ENCODE measurements at regions not wholly inside any gene's neighbourhood (a gene's known extent, or its start where the extent isn't known, plus 50 kb on each side); places are given as distances from the start of the nearest gene placed in this dataset.

DNA sequence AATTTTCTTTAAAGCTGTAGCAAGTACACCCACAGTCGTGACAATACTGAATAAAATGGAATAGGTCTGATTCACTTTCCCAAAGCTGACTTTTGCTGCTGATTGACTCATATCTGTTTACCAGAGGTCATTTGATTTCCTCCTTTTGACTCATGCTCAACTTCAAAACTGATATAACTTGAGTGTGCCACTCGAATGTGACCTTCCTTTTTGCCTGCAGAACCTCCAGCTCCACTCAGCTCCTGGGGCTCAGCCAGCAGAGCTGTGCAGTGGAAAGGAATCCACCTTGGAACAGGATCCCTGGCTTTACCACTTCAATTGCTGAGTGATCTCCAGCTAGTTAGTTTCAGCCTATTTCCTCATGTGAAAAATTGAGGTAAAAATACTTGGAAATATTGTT lies 84.1 kb downstream of the FEM1C start:
- TF ChIP-seq EP300 (IDR thresholded peaks at IDR 0.05), result peak in 1 of 2 donors; percentile 15
- TF ChIP-seq, protein P1, sequence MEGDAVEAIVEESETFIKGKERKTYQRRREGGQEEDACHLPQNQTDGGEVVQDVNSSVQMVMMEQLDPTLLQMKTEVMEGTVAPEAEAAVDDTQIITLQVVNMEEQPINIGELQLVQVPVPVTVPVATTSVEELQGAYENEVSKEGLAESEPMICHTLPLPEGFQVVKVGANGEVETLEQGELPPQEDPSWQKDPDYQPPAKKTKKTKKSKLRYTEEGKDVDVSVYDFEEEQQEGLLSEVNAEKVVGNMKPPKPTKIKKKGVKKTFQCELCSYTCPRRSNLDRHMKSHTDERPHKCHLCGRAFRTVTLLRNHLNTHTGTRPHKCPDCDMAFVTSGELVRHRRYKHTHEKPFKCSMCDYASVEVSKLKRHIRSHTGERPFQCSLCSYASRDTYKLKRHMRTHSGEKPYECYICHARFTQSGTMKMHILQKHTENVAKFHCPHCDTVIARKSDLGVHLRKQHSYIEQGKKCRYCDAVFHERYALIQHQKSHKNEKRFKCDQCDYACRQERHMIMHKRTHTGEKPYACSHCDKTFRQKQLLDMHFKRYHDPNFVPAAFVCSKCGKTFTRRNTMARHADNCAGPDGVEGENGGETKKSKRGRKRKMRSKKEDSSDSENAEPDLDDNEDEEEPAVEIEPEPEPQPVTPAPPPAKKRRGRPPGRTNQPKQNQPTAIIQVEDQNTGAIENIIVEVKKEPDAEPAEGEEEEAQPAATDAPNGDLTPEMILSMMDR (IDR thresholded peaks at IDR 0.05), result no peak
